ENCODE measurements at regions not wholly inside any gene's neighbourhood (a gene's known extent, or its start where the extent isn't known, plus 50 kb on each side); places are given as distances from the start of the nearest gene placed in this dataset.
A peak's percentile ranks its signal among the peaks of the same experiment; 100 is the strongest.

GRCh38 chr15:29942548-29942947 is 120.3 kb upstream of the TJP1 start:
- H2AFZ ChIP-seq = no peak overlapping the region
- no peaks in the 10 kb centered on the region for H3K79me2 ChIP-seq
- H3K36me3 ChIP-seq (replicated peaks; ENCODE audit: insufficient read depth, low read depth) = no peaks in the 10 kb centered on the region
- no peak overlapping the region for H3K4me3 ChIP-seq
- no peak overlapping the region for H3K27ac ChIP-seq
- no peaks in the 10 kb centered on the region for H3K27me3 ChIP-seq
- no peaks in the 10 kb centered on the region for H3K4me1 ChIP-seq (ENCODE audit: insufficient read depth)
- H3K9me2 ChIP-seq (replicated peaks; ENCODE audit: insufficient read depth) = no peaks in the 10 kb centered on the region
- TF ChIP-seq EZH2phosphoT487 (IDR thresholded peaks at IDR 0.05; ENCODE audit: low read depth, severe bottlenecking, unreplicated experiment) = no peak
- TF ChIP-seq EZH2 (IDR thresholded peaks at IDR 0.05; ENCODE audit: borderline replicate concordance) = no peak
- TF ChIP-seq CTCF (IDR thresholded peaks at IDR 0.05; ENCODE audit: poor library complexity) = no peak
- DNase-seq (ENCODE audit: low spot score) = no peak
- H3K9me3 ChIP-seq (ENCODE audit: low read depth) = no peaks in the 10 kb centered on the region
- H3K4me2 ChIP-seq = no peak overlapping the region
- no peaks in the 10 kb centered on the region for H4K20me1 ChIP-seq (ENCODE audit: insufficient read depth, poor library complexity, severe bottlenecking)
- WGBS (ENCODE audit: low lambda C conversion rate, missing lambda C conversion rate) = 76% methylated on average over 7 of the region's 7 CpGs

- Histone ChIP-seq H3K27me3 (no peaks in the 10 kb centered on the region), H4K20me1 (ENCODE audit: insufficient read depth, poor library complexity, severe bottlenecking) (no peaks in the 10 kb centered on the region), H3K4me3 (no peak overlapping the region), H3K9me2 (replicated peaks; ENCODE audit: insufficient read depth) (no peaks in the 10 kb centered on the region), H3K27ac (no peak overlapping the region), H3K9me3 (ENCODE audit: low read depth) (no peaks in the 10 kb centered on the region), H2AFZ (no peak overlapping the region), H3K79me2 (no peaks in the 10 kb centered on the region), H3K4me1 (ENCODE audit: insufficient read depth) (no peaks in the 10 kb centered on the region), H3K4me2 (no peak overlapping the region), H3K36me3 (replicated peaks; ENCODE audit: insufficient read depth, low read depth) (no peaks in the 10 kb centered on the region)
- DNase-seq (ENCODE audit: low spot score) = no peak
- 48% methylated on average over 3 of the region's 3 CpGs for WGBS (ENCODE audit: low lambda C conversion rate, missing lambda C conversion rate)
- TF ChIP-seq CTCF (IDR thresholded peaks at IDR 0.05; ENCODE audit: poor library complexity) = peak; percentile 37
- TF ChIP-seq EZH2phosphoT487 (IDR thresholded peaks at IDR 0.05; ENCODE audit: low read depth, severe bottlenecking, unreplicated experiment) = no peak
Measured at GRCh38 chr15:29942143-29942542, 119.9 kb upstream of the TJP1 start.

GRCh38 chr15:29939404-29939803 is 117.1 kb upstream of the TJP1 start:
- Histone ChIP-seq H3K4me3 (no peak overlapping the region), H3K36me3 (replicated peaks; ENCODE audit: insufficient read depth, low read depth) (no peaks in the 10 kb centered on the region), H3K9me2 (replicated peaks; ENCODE audit: insufficient read depth) (no peaks in the 10 kb centered on the region), H4K20me1 (ENCODE audit: insufficient read depth, poor library complexity, severe bottlenecking) (no peaks in the 10 kb centered on the region), H3K9me3 (ENCODE audit: low read depth) (no peaks in the 10 kb centered on the region), H3K79me2 (no peaks in the 10 kb centered on the region), H2AFZ (no peak overlapping the region), H3K4me1 (ENCODE audit: insufficient read depth) (no peaks in the 10 kb centered on the region), H3K4me2 (no peak overlapping the region), H3K27me3 (no peaks in the 10 kb centered on the region), H3K27ac (no peak overlapping the region)
- TF ChIP-seq CTCF (IDR thresholded peaks at IDR 0.05; ENCODE audit: poor library complexity) (no peak), EZH2phosphoT487 (IDR thresholded peaks at IDR 0.05; ENCODE audit: low read depth, severe bottlenecking, unreplicated experiment) (no peak), EZH2 (IDR thresholded peaks at IDR 0.05; ENCODE audit: borderline replicate concordance) (no peak)
- no peak for DNase-seq (ENCODE audit: low spot score)
- WGBS (ENCODE audit: low lambda C conversion rate, missing lambda C conversion rate) = 100% methylated on average over 1 of the region's 1 CpG

All from hepatocyte (in vitro differentiated cells).